HepG2 (cell line): ENCODE measurements at regions not wholly inside any gene's neighbourhood (a gene's known extent, or its start where the extent isn't known, plus 50 kb on each side); places are given as distances from the start of the nearest gene placed in this dataset.
A peak's percentile ranks its signal among the peaks of the same experiment; 100 is the strongest.

Experiments
- ATM ChIP-seq: fragments of 450-650 bp; IDR thresholded peaks from 2 replicates; pipeline ENCODE4 v1.7.1; 2017; ENCODE audit warnings: mild to moderate bottlenecking, borderline replicate concordance
- EHMT2 ChIP-seq: fragments of 200-600 bp; sonication (generic); IDR thresholded peaks from 2 replicates; pipeline ENCODE4 v1.7.0; 2017; ENCODE audit warnings: antibody characterized with exemption, low read depth, low read length, borderline replicate concordance
- FOXA3 ChIP-seq: IDR thresholded peaks from 2 replicates; pipeline ENCODE4 v1.6.1; 2016; ENCODE audit warnings: missing genetic modification reagents, missing compliant biosample characterization
- KLF11 ChIP-seq: IDR thresholded peaks from 2 replicates; pipeline ENCODE4 v1.6.1; 2016; ENCODE audit warnings: missing compliant biosample characterization
- MAFG ChIP-seq: sonication (generic); formaldehyde crosslinking; IDR thresholded peaks from 2 replicates; pipeline ENCODE4 v1.5.1; 2020; ENCODE audit warnings: mild to moderate bottlenecking, missing genetic modification reagents
- MEIS1 ChIP-seq: sonication (generic); formaldehyde crosslinking; IDR thresholded peaks from 2 replicates; pipeline ENCODE4 v1.9.0; 2021; ENCODE audit warnings: mild to moderate bottlenecking, missing genetic modification reagents, moderate library complexity, borderline replicate concordance
- RFXANK ChIP-seq: IDR thresholded peaks from 2 replicates; pipeline ENCODE4 v1.6.1; 2016
- YEATS2 ChIP-seq: sonication (generic); formaldehyde crosslinking; IDR thresholded peaks from 2 replicates; pipeline ENCODE4 v1.4.0; 2020; ENCODE audit warnings: missing genetic modification reagents, borderline replicate concordance
- ZMYM2 ChIP-seq: sonication (generic); formaldehyde crosslinking; IDR thresholded peaks from 2 replicates; pipeline ENCODE4 v1.8.0; 2022; ENCODE audit warnings: mild to moderate bottlenecking, missing genetic modification reagents
- ZNF10 ChIP-seq: sonication (generic); formaldehyde crosslinking; IDR thresholded peaks from 2 replicates; pipeline ENCODE4 v1.4.0; 2020; ENCODE audit warnings: mild to moderate bottlenecking, low read depth, missing genetic modification reagents, borderline replicate concordance
- TF ChIP-seq, protein P1 (sequence below), 2 experiments: sonication (generic) in 1 of 2; formaldehyde crosslinking in 1 of 2; IDR thresholded peaks; 2 replicates each; pipeline versions ENCODE4 v1.4.0 to v1.6.1; 2016 to 2020; ENCODE audit warnings: borderline replicate concordance in 1 of 2, low read depth in 1 of 2, mild to moderate bottlenecking in 1 of 2, missing genetic modification reagents in 1 of 2
- TF ChIP-seq, protein P2 (sequence below): sonication (generic); formaldehyde crosslinking; IDR thresholded peaks from 2 replicates; pipeline ENCODE4 v1.9.0; 2021; ENCODE audit warnings: missing genetic modification reagents, borderline replicate concordance
- TF ChIP-seq, protein P3 (sequence below): sonication (generic); formaldehyde crosslinking; IDR thresholded peaks from 2 replicates; pipeline ENCODE4 v1.4.0; 2020; ENCODE audit warnings: missing genetic modification reagents
- TF ChIP-seq, protein P4 (sequence below): sonication (generic); formaldehyde crosslinking; IDR thresholded peaks from 2 replicates; pipeline ENCODE4 v1.4.0; 2020; ENCODE audit warnings: missing genetic modification reagents

DNA sequence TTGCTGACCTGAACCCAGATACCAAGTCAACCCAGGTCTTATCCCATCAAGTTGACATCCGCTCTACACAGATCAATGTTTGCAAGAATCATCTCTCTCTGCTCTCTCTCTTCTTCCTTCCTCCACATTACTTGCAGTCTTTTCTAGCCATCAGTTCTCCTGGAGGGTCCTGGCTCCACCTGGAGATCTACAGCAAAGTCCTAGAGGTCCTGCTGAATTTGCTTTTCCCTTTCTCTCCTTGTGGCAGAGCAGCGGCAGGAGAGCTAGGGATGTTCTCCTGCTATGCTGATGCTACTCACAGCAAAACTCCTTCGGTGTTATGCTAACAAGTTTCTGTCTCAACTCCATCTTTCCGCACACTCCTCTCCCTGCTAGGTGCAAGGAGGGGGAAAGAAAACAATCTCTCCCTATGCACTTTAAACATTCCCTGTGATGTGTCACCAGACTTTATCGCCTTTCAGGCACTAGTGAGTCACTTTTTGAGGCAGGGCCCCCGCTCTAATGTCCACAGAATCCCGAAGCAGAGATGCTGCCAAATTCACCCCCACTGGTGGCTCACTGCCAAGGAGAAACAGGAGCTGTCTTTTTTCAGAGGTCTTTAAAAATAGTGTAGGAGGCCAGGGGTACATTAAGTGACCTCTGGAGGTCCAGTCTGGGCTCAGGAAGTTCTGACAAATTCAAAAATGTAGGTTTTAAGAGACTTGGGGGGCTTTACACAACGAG, 62.6 kb downstream of the FAM50B start (continued):
- TF ChIP-seq ATM (no peak), FOXA3 (CRISPR knock-in tag) (peak; percentile 83), YEATS2 (CRISPR knock-in tag) (peak; percentile 29; the same call in 1 of the 2 replicates), ZNF10 (CRISPR knock-in tag) (no peak), ZMYM2 (CRISPR knock-in tag) (no peak), MEIS1 (CRISPR knock-in tag) (no peak), RFXANK (CRISPR knock-in tag) (no peak), MAFG (CRISPR knock-in tag) (no peak), EHMT2 (no peak), KLF11 (CRISPR knock-in tag) (0 out of 2 replicates have a peak, but pooled peaks have one; percentile 35)
- TF ChIP-seq, protein P1, sequence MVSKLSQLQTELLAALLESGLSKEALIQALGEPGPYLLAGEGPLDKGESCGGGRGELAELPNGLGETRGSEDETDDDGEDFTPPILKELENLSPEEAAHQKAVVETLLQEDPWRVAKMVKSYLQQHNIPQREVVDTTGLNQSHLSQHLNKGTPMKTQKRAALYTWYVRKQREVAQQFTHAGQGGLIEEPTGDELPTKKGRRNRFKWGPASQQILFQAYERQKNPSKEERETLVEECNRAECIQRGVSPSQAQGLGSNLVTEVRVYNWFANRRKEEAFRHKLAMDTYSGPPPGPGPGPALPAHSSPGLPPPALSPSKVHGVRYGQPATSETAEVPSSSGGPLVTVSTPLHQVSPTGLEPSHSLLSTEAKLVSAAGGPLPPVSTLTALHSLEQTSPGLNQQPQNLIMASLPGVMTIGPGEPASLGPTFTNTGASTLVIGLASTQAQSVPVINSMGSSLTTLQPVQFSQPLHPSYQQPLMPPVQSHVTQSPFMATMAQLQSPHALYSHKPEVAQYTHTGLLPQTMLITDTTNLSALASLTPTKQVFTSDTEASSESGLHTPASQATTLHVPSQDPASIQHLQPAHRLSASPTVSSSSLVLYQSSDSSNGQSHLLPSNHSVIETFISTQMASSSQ (IDR thresholded peaks at IDR 0.05; ENCODE audit: low read depth): 0 out of 2 replicates have a peak, but pooled peaks have one; percentile 30
- TF ChIP-seq, protein P1 (CRISPR knock-in tag; IDR thresholded peaks at IDR 0.05; ENCODE audit: borderline replicate concordance): no peak; the same call in 1 of the 2 replicates
- TF ChIP-seq, protein P2, sequence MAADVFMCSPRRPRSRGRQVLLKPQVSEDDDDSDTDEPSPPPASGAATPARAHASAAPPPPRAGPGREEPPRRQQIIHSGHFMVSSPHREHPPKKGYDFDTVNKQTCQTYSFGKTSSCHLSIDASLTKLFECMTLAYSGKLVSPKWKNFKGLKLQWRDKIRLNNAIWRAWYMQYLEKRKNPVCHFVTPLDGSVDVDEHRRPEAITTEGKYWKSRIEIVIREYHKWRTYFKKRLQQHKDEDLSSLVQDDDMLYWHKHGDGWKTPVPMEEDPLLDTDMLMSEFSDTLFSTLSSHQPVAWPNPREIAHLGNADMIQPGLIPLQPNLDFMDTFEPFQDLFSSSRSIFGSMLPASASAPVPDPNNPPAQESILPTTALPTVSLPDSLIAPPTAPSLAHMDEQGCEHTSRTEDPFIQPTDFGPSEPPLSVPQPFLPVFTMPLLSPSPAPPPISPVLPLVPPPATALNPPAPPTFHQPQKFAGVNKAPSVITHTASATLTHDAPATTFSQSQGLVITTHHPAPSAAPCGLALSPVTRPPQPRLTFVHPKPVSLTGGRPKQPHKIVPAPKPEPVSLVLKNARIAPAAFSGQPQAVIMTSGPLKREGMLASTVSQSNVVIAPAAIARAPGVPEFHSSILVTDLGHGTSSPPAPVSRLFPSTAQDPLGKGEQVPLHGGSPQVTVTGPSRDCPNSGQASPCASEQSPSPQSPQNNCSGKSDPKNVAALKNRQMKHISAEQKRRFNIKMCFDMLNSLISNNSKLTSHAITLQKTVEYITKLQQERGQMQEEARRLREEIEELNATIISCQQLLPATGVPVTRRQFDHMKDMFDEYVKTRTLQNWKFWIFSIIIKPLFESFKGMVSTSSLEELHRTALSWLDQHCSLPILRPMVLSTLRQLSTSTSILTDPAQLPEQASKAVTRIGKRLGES (CRISPR knock-in tag): no peak
- TF ChIP-seq, protein P3, sequence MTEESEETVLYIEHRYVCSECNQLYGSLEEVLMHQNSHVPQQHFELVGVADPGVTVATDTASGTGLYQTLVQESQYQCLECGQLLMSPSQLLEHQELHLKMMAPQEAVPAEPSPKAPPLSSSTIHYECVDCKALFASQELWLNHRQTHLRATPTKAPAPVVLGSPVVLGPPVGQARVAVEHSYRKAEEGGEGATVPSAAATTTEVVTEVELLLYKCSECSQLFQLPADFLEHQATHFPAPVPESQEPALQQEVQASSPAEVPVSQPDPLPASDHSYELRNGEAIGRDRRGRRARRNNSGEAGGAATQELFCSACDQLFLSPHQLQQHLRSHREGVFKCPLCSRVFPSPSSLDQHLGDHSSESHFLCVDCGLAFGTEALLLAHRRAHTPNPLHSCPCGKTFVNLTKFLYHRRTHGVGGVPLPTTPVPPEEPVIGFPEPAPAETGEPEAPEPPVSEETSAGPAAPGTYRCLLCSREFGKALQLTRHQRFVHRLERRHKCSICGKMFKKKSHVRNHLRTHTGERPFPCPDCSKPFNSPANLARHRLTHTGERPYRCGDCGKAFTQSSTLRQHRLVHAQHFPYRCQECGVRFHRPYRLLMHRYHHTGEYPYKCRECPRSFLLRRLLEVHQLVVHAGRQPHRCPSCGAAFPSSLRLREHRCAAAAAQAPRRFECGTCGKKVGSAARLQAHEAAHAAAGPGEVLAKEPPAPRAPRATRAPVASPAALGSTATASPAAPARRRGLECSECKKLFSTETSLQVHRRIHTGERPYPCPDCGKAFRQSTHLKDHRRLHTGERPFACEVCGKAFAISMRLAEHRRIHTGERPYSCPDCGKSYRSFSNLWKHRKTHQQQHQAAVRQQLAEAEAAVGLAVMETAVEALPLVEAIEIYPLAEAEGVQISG (CRISPR knock-in tag): 0 out of 2 replicates have a peak, but pooled peaks have one; percentile 28
- TF ChIP-seq, protein P4, sequence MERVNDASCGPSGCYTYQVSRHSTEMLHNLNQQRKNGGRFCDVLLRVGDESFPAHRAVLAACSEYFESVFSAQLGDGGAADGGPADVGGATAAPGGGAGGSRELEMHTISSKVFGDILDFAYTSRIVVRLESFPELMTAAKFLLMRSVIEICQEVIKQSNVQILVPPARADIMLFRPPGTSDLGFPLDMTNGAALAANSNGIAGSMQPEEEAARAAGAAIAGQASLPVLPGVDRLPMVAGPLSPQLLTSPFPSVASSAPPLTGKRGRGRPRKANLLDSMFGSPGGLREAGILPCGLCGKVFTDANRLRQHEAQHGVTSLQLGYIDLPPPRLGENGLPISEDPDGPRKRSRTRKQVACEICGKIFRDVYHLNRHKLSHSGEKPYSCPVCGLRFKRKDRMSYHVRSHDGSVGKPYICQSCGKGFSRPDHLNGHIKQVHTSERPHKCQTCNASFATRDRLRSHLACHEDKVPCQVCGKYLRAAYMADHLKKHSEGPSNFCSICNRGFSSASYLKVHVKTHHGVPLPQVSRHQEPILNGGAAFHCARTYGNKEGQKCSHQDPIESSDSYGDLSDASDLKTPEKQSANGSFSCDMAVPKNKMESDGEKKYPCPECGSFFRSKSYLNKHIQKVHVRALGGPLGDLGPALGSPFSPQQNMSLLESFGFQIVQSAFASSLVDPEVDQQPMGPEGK (CRISPR knock-in tag): peak; percentile 98
